ENCODE measurements at regions not wholly inside any gene's neighbourhood (a gene's known extent, or its start where the extent isn't known, plus 50 kb on each side); places are given as distances from the start of the nearest gene placed in this dataset.

DNA sequence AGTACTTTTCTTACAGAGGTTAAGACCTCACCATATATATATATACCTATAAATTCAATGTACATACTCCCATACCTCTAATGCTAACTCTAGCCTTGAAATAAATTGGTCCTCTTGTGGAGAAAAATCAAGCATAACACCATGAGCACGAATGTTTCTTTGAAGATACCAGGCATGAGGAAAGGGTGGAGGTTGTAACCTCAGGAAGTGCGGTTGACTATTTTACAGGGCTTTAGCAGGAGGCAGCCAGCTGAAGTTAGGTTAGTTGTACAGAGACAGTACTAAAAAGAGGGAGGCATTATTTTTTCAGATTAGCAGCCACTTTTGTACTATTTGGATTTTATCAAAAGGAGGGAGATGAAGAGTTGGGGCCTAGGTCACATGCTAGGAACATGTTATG lies 767.0 kb downstream of the OTOL1 start:
- intact Hi-C loops (cut with DNase I), result no loop called here
- DNase-seq, result no peak

DNA sequence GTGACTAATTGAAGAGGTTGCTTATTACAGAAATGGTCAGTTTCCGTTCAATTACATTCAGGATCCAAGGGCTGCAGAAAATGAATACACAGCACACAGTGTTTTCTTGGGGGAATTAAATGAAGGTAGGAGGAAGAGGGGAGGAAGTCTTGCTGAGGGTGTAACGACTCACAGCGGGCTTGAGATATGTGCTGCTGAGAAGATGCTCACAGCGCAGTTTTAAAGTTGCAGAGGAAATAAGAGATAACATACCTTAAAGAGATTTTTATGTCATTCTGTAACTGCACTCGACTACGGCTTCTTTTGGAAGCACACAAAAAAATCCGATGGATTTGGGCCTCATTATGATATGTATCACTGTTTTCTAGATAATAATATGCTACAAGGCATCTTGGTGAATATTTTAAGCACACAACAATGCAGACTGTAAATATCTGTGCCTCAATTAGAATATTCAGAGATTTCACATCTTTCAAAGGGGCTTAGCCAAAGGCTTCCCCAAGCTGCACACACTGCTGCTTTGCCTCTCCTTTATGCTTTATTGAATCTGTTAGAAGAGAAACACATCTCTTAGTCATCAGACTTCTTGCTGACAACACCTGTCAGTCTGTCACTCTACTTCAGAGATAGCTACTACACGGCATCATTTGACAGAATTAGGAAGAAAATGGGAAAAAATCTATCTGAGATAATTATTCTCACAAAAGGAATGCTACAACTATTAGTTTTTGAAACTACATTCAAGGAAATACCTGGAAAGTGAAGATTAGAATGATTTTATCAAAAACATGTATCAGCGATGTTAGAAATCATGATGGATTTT lies 773.2 kb downstream of the OTOL1 start:
- intact Hi-C loops (cut with DNase I), result no loop called here

DNA sequence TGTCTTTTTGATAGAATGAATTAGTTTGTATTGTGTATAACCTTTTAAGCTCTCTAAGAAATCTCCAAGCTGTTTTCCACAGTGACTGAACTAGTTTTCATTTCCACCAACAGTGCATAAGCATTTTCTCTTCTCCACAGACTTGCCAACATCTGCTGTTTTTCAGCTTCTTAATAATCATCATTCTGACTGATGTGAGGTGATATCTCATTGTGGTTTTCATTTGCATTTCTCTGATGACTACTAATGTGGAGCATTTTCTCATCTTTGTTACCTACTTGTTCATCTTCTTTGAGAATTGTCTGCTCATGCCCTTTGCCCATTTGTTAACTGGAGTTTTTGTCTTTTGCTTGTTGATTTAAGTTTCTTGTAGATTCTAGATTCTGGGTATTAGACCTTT lies 777.5 kb downstream of the OTOL1 start:
- intact Hi-C loops (cut with DNase I), result no loop called here
- DNase-seq, result no peak

More for the DNA sequence above, 773.2 kb downstream of the OTOL1 start:
- DNase-seq, result no peak

DNA sequence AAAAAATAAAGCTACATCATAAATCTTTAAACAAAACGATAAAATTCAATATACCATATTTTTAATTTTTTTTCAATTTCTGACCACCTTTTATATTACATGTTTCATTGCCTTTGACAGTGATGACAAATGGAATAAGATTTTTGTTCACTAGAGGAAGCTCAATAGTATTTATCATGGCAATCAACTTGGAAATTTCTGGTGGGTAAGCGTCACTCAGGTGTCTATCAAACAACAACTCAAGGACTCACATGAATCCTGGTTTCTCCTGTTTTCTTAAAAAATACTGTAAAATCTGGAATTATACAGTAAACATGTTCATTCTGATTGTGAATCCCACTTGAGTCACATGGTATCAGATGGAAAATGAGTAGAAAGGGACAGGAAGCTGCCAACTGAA lies 782.2 kb downstream of the OTOL1 start:
- intact Hi-C loops (cut with DNase I), result no loop called here
- DNase-seq, result no peak

DNA sequence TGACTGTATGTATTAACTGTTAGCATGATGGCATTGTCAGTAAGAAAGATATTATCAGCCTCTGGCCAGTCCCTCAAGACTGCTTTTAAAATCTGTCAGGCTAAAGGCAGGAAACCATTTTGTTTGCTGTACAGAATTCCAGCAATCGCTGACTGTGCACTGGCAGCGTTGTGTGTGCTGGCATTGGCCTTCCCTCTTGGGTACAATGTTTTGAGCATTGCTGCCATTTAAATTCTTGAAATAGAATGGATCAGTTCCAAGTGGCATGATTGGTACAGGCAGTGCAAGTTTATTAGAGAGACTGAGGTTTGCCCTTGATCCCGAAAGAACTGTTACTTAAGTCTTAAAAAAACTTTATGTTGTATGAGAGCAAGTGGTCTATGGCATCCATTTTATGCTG lies 788.7 kb downstream of the OTOL1 start:
- DNase-seq, result no peak
- intact Hi-C loops (cut with DNase I), result no loop called here

DNA sequence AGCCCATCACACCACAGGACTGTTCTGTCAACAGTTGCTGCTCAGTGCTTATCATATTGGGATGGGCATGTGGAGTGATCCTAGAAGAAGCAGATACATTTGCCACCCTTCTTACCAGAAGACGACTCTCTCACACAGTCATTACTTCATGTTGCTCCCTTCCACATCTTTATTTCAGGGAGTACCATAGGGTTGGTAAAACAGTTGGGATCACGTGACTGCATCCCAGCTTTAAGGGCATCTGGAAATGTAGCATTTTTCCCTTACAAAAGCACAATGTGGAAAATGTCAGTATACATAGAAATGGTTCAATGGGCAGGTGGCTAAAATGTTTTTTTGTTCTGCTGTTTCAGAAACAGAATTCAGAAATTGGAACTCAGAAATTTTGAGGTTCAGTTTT lies 791.0 kb downstream of the OTOL1 start:
- intact Hi-C loops (cut with DNase I), result no loop called here
- DNase-seq, result no peak

DNA sequence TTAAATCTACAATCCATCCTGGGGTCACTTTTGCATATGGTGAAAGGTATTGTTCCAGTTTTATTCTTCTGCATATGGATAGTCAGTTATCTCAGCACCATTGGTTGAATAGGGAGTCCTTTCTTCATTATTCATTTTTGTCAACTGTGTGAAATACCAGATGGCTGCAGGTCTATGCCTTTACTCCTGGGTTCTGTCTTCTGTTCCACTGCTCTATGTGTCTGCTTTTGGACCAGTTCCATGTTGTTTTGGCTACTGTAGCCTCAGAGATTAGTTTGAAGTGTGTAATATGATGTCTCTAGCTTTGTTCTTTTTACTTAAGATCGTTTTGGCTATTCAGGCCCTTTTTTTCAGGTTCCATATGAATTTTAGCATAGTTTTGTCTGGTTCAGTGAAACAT lies 795.8 kb downstream of the OTOL1 start:
- intact Hi-C loops (cut with DNase I), result no loop called here
- DNase-seq, result no peak

DNA sequence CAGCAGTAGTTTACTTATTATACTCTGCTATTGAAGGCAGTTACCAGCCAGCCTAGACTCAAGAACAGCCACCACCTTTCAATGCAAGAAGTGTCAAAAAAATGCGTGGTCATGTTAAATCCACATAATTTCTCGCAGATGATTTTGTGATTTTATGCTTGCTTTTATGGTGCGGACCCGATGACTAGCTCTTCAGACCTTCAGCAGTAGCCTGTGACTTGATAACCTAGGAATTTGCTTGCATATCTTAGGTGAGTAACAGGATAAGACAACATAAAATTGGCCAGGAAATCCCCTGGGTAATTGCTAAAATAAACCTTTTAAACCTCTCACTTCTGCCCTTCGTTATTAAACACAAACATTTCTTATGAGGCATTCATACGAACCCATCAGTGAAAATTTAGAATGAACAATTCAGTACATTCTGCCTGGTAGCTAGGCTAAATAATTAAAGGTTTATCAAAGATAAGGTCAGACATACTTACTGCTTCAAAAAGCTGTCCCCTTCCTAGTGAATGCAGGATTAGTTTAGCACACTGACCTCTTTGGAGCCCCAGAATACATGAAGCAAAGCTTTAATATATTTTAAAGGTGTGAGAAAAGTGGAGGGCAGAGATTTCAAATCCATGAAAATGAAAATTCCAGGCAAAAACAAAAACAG lies 798.8 kb downstream of the OTOL1 start:
- intact Hi-C loops (cut with DNase I), result no loop called here
- no peak for DNase-seq

DNA sequence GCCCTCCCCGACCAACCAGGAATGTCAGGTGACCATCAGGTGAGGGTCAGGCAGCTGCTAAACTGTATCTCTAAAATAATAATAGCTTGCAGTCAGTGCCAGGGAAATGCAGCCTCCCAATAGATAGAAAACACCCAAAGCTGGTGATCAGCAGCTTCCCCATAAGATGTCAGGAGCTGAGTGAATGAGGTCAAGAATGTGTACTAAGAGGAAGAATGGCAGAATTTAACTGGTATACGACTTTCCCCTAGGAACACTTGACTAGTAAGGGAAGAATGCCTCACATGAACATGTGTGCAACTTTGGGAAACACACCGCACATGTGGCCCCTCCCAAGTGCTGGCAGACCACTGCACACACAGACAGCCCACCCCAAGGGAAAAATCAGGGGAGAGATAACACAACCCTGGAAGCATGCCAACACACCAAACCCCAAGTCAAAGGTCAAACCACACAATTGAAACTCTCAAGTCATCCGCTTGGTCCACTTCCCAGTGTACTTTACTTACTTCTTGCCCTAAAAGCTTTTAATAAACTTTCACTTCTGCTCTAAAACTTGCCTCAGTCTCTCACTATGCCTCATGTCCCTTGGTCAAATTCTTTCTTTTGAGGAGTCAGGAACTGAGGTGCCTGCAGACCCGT lies 806.5 kb downstream of the OTOL1 start:
- DNase-seq, result no peak
- intact Hi-C loops (cut with DNase I), result no loop called here

DNA sequence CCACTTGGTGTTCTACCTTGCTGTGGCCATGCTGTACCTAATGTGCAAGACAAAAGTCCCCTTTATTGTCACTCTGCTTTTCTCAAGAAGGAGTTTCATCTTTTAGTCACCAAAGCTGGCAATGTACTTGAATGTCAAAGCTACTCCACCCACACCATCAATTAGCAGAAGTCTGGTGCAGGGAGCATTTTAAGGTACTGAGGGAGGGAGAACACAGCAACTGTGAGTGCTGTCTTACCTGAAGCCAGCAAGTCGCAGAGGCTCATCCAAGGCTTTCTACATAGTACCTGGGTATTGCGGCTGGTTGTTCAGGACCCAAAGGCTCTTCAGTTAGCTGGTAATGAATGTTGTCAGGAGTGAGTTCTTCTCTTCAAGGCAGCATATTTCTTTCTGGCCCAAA lies 820.4 kb downstream of the OTOL1 start:
- DNase-seq, result no peak
- intact Hi-C loops (cut with DNase I), result no loop called here

DNA sequence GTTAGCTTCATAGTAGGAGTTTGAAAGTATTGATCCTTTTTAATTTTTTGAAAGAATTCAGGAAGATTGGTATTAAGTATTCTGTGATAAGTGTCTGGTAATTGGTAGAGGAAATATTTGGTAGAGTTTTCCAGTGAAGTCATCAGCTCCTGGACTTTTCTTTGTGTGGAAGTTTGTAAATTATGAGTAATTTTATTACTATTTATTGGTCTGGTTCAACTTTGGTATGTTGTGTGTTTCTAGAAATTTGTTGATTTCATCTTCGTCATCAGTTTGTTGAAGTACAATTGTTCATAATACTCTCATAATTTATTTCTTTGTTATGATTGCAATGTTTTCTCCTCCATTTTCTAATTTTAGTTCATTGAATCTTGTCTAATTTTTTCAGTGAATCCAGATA lies 832.0 kb downstream of the OTOL1 start:
- DNase-seq, result no peak
- intact Hi-C loops (cut with DNase I), result no loop called here

DNA sequence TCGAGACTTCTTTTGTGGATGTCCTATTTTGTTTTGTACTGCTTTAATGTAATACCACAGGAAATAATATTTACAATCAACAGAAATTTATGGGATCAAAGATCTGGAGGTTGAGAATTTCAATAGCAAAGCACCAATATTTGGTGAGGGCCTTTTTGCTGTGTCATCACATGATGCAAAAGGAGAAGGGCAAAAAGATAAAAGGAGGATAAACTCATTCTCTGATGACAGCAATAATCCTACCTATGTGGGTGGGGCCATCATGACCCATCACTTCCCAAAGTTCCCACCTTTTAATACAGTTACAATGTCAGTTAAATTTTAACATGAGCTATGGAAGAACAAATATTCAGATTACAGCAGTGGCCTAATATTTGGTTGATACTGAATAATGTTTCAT lies 832.9 kb downstream of the OTOL1 start:
- intact Hi-C loops (cut with DNase I), result no loop called here
- DNase-seq, result no peak

DNA sequence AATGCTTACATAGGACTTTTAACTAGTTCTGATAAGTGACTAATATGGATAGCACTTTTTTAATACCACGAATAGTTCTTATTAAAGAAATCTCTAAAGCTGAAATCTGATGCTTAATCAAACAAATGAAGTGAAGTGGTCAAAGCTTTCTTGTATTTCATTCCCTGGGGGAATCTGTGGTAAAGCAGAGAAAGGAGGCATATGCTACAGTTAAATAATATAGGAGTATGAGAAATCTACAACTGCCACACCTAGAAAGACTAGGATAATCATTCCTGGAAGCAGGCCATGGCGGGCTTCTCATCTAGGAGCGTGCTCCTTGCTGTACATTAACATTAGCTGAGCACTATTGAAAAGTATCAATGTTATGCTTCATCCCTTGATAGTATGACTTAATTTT lies 835.7 kb downstream of the OTOL1 start:
- no peak for DNase-seq
- intact Hi-C loops (cut with DNase I), result no loop called here

DNA sequence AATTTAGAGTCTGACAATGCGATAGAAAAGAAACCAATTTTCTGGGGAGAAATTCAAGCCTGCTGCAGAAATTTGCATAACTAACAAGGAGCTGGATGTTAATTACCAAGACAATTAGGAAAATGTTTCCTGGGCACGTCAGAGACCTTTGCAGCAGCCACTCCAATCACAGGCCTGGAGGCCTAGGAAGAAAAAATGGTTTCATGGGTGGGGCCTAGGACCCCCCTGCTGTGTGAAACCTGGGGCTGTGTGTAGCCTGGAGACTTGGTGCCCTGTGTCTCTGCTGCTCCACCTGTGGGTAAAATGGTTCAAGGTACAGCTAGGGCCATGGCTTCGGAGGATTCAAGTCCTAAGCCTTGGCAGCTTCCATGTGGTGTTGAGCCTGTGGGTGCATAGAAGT lies 837.9 kb downstream of the OTOL1 start:
- DNase-seq, result no peak
- intact Hi-C loops (cut with DNase I), result no loop called here

DNA sequence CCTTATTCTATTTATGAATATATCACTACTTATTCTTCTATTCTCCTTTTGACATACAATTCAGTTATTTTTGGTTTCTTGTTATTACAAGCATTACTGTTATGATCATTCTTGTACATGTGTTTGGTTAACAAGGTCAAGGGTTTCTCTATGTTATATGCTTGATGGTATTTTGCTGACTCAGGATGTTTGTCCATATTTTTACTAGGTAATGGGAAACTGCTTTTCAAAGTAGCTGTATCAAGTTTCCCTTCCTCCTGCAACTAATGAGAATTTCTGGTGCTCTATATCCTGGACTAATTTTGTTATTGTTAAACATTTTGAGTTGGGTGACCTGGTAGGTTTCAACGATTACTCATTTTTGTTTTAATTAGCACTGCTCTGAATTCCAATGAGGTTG lies 841.0 kb downstream of the OTOL1 start:
- no peak for DNase-seq
- intact Hi-C loops (cut with DNase I), result no loop called here

DNA sequence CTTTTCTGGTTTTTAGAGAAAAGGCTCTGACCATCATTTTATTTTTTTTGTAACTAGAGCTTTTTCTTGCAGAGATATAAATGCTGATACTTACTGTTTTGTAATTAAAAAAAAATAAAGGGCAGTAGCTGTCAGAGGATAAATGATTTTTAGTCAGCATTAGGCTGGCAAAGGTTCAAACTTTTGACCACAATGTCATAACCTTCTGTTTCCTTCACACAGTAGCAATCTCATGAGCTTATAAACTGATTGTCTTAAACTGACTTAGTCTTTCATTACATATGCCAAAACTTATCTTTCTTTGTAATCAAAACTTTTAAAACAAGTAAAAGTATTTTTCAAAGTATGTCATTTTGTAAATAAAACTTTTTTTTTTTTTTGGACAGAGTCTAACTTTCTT lies 841.9 kb downstream of the OTOL1 start:
- no peak for DNase-seq
- intact Hi-C loops (cut with DNase I), result no loop called here

DNA sequence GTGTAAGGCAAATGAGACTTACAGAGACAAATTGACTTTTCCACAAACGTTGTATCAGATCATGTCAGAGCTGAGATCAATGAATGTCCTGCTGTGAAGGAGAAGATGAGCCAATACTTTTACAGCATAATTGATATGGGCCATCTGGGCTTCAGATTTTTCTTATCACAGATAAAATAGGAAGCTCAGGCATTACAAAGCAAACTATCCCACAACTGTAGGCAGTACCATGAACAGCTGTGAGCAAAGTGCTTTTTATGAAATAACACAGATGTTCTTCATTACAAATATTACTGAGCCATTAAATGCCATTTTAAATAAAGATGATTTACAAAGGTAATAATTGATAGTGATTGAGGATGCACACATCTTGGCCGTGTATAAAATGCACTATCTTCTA lies 852.3 kb downstream of the OTOL1 start:
- intact Hi-C loops (cut with DNase I), result no loop called here
- no peak for DNase-seq

DNA sequence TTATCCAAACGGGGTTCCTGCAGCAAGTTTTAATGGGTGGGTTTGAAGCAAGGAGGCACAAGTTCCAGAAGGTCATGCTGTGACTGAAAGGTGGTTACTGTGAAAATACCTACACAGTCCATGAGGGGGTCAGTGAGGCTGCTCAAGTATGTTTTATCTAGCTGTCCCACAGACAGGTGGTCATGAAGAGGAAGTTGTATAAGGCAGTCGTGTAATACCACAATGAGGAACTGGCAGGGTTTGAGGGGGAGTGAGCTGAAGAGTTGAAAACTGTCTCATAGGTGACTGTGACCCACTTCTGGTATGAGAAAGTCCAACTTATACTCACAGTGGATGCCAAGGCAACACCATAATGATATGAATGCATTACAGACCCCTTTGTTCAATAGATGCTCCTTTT lies 856.8 kb downstream of the OTOL1 start:
- DNase-seq, result no peak
- intact Hi-C loops (cut with DNase I), result no loop called here

DNA sequence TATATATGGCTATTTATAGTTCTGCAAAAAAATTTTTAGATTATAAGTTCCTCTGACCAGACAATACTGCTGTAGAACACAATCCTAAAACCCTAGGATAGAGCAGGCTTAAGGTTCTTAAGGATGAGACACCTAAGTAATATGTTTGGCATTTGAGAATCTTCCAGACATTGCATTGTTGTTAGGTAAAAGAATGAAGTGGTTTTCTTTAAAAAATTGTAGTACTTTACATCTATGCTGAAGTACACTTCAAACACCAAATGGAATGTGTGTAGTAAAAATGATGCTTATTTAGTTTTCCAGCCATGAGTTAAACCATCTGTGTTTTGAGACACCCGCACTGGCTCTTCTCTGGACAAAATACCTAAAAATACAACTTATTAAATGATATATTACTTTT lies 857.7 kb downstream of the OTOL1 start:
- DNase-seq, result no peak
- intact Hi-C loops (cut with DNase I), result no loop called here

DNA sequence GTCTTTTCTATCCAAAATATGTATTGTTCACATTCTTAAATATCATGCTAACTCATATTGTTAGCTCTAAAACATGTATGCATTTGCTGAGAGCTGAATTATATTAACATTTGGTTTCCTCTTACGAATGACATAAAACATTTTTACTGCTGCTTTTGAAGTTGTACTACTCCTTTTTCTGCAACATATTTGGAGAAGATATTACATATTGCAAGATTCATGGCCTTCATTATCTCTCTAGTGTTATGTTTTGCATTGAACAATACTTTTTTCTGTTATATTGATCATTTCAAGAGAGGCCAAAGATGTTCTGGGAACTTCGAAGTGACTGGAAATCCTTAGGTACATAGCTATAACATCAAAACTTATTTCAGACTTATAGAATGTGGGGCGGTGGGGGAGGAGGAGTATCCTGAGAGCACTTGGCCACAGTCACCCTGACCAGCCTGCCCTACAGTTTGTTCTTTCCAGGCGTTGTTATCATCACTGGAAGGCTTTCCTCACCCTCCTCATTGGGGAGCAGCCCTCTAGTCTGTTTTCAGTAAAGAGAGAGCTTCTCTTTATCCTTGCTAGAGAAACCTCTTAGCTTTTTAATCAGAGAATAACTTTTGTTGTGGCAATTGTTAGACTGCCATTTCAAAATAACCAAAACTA lies 868.6 kb downstream of the OTOL1 start:
- no peak for DNase-seq
- intact Hi-C loops (cut with DNase I), result no loop called here

DNA sequence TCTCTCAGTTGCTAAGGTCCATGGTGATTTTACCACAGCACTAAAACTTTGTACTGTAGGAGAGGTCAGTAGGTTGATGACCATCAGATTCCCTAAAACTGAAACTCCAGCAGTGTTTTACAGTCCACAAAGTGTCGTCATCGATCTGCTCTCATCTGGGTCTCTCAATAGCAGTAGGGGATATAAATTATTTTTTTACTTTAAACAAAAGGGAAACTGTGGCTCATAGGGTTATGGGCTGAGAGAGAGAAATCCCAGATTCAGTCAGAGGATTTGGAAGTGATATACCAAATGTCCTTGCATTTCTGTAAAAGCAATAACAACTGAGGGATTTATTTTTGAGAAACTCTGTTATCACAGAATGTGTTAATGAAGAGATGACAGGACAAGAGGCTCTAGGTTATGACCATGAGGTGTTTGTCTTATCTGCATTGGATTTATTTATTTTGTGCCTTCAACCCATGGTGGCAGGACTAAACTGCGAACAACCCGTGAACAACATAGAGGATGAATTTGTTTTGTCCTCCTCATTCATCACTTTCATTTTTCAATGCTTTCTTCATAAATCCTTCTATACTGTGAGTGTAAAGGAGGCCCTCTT lies 869.7 kb downstream of the OTOL1 start:
- no peak for DNase-seq
- intact Hi-C loops (cut with DNase I), result no loop called here

Measured in posterior cingulate gyrus (tissue), 11 donors.